Activated CD8-positive, alpha-beta T cell treated with anti-CD3 and anti-CD28 coated beads, Interleukin-2, amount 10 ng/mL, durations not matched to agents 7 days and 5 days (primary cell): ENCODE measurements at regions not wholly inside any gene's neighbourhood (a gene's known extent, or its start where the extent isn't known, plus 50 kb on each side); places are given as distances from the start of the nearest gene placed in this dataset.

Experiments
- ATAC-seq: fragments of 150-1000 bp; cut with Tn5 transposase; one replicate; pipeline ENCODE4 v1.10.0; 2021; ENCODE audit warnings: moderate library complexity
- CTCF ChIA-PET: fragments of 350-600 bp; sonication (Branson Sonifier 250); formaldehyde crosslinking; loops from one replicate; lab custom pipeline; 2021; ENCODE audit warnings: antibody characterized with exemption; lab: Charles Lee
- POLR2A ChIA-PET: fragments of 350-600 bp; sonication (Branson Sonifier 250); formaldehyde crosslinking; loops from one replicate; lab custom pipeline; 2021; ENCODE audit warnings: antibody characterized with exemption; lab: Charles Lee
- DNase-seq: peaks from one replicate; pipeline ENCODE4 v3.0.0-alpha.2; 2020
- H3K27ac Mint-ChIP-seq: one replicate; pipeline ENCODE4 v1.8.0; 2021; ENCODE audit warnings: mild to moderate bottlenecking, mixed read lengths
- H3K27me3 Mint-ChIP-seq: one replicate; pipeline ENCODE4 v1.8.0; 2021; ENCODE audit warnings: low read depth, mixed read lengths
- H3K36me3 Mint-ChIP-seq: one replicate; pipeline ENCODE4 v1.8.0; 2021; ENCODE audit warnings: low read depth, mixed read lengths
- H3K4me1 Mint-ChIP-seq: one replicate; pipeline ENCODE4 v1.8.0; 2021; ENCODE audit warnings: low read depth, mixed read lengths
- H3K4me3 Mint-ChIP-seq: one replicate; pipeline ENCODE4 v1.8.0; 2021; ENCODE audit warnings: mild to moderate bottlenecking, mixed read lengths
- H3K9me3 Mint-ChIP-seq: one replicate; pipeline ENCODE4 v1.8.0; 2022; ENCODE audit warnings: mixed read lengths; ENCODE audit not compliant: insufficient read depth

GRCh38 chr12:62098132-62098531 lies 162.1 kb upstream of the USP15 start:
- ATAC-seq (no peak), DNase-seq (no peak)
- Mint-ChIP-seq H3K36me3 (no peaks in the 10 kb centered on the region), H3K27me3 (no peaks in the 10 kb centered on the region), H3K9me3 (no peaks in the 10 kb centered on the region), H3K4me3 (no peak overlapping the region), H3K27ac (no peak overlapping the region), H3K4me1 (no peaks in the 10 kb centered on the region)
- POLR2A ChIA-PET: no interaction called here
- CTCF ChIA-PET: no interaction called here

GRCh38 chr12:62103748-62104147 lies 156.5 kb upstream of the USP15 start:
- H3K27ac Mint-ChIP-seq: no peak overlapping the region
- H3K27me3 Mint-ChIP-seq: peaks cover 4% of the 10 kb centered on the region
- DNase-seq (no peak), ATAC-seq (no peak)
- ChIA-PET CTCF (no interaction called here), POLR2A (no interaction called here)
- no peak overlapping the region for H3K4me3 Mint-ChIP-seq
- no peaks in the 10 kb centered on the region for H3K9me3 Mint-ChIP-seq
- H3K4me1 Mint-ChIP-seq: no peaks in the 10 kb centered on the region
- no peaks in the 10 kb centered on the region for H3K36me3 Mint-ChIP-seq

GRCh38 chr12:62106547-62107185 lies 153.5 kb upstream of the USP15 start:
- Mint-ChIP-seq H3K27ac (no peak overlapping the region), H3K9me3 (no peaks in the 10 kb centered on the region), H3K4me1 (no peaks in the 10 kb centered on the region), H3K27me3 (peaks cover 7% of the 10 kb centered on the region), H3K36me3 (no peaks in the 10 kb centered on the region), H3K4me3 (no peak overlapping the region)
- ChIA-PET CTCF (interaction anchor here (0.6 kb wide), 1 partner anchor 15 kb away, joined by 3 read pairs; no protein-coding TSS in a partner anchor), POLR2A (no interaction called here)
- DNase-seq: no peak
- no peak for ATAC-seq

GRCh38 chr12:62113366-62114011 lies 146.7 kb upstream of the USP15 start:
- CTCF ChIA-PET: interaction anchor here (1.2 kb wide), 1 partner anchor 11 kb away, joined by 5 read pairs; no protein-coding TSS in a partner anchor

GRCh38 chr12:62116986-62117385 lies 143.2 kb upstream of the USP15 start:
- Mint-ChIP-seq H3K27me3 (peaks cover 11% of the 10 kb centered on the region), H3K36me3 (no peaks in the 10 kb centered on the region), H3K9me3 (no peaks in the 10 kb centered on the region), H3K4me1 (no peaks in the 10 kb centered on the region), H3K4me3 (no peak overlapping the region), H3K27ac (no peak overlapping the region)
- no peak for DNase-seq
- ChIA-PET POLR2A (no interaction called here), CTCF (no interaction called here)
- no peak for ATAC-seq

More at GRCh38 chr12:62113366-62114011, 146.7 kb upstream of the USP15 start:
- Mint-ChIP-seq H3K27me3 (peaks cover 10% of the 10 kb centered on the region), H3K36me3 (no peaks in the 10 kb centered on the region), H3K4me3 (no peak overlapping the region), H3K9me3 (no peaks in the 10 kb centered on the region), H3K4me1 (no peaks in the 10 kb centered on the region), H3K27ac (no peak overlapping the region)
- DNase-seq: no peak
- ATAC-seq: no peak
- POLR2A ChIA-PET: no interaction called here

- CTCF ChIA-PET: interaction anchor here (0.7 to 1.1 kb wide), 9 partner anchors 10 to 131 kb away, joined by 3 to 5 read pairs (median 3); no protein-coding TSS in a partner anchor
- ATAC-seq (peak; percentile 76), DNase-seq (peak; percentile 51)
- no peak overlapping the region for H3K27ac Mint-ChIP-seq
- peaks cover 10% of the 10 kb centered on the region for H3K27me3 Mint-ChIP-seq
- no peaks in the 10 kb centered on the region for H3K36me3 Mint-ChIP-seq
- POLR2A ChIA-PET: no interaction called here
- H3K4me3 Mint-ChIP-seq: no peak overlapping the region
- no peaks in the 10 kb centered on the region for H3K9me3 Mint-ChIP-seq
- no peaks in the 10 kb centered on the region for H3K4me1 Mint-ChIP-seq
Measured at GRCh38 chr12:62123721-62124203, 136.4 kb upstream of the USP15 start.

- CTCF ChIA-PET: no interaction called here
- POLR2A ChIA-PET: no interaction called here
- DNase-seq: no peak
- Mint-ChIP-seq H3K9me3 (no peaks in the 10 kb centered on the region), H3K4me3 (no peak overlapping the region), H3K4me1 (no peaks in the 10 kb centered on the region), H3K27ac (no peak overlapping the region), H3K27me3 (peaks cover 8% of the 10 kb centered on the region), H3K36me3 (no peaks in the 10 kb centered on the region)
- ATAC-seq: no peak
Measured at GRCh38 chr12:62127516-62127915, 132.7 kb upstream of the USP15 start.

- Mint-ChIP-seq H3K9me3 (no peaks in the 10 kb centered on the region), H3K27me3 (peaks cover 8% of the 10 kb centered on the region), H3K4me3 (no peak overlapping the region), H3K36me3 (no peaks in the 10 kb centered on the region), H3K4me1 (no peaks in the 10 kb centered on the region), H3K27ac (no peak overlapping the region)
- CTCF ChIA-PET: no interaction called here
- DNase-seq (no peak), ATAC-seq (no peak)
- POLR2A ChIA-PET: no interaction called here
Measured at GRCh38 chr12:62128175-62128975, 131.8 kb upstream of the USP15 start.

- H3K9me3 Mint-ChIP-seq: no peaks in the 10 kb centered on the region
- no peak overlapping the region for H3K4me3 Mint-ChIP-seq
- peaks cover 4% of the 10 kb centered on the region for H3K27me3 Mint-ChIP-seq
- POLR2A ChIA-PET: no interaction called here
- ATAC-seq: no peak
- H3K27ac Mint-ChIP-seq: no peak overlapping the region
- H3K36me3 Mint-ChIP-seq: no peaks in the 10 kb centered on the region
- DNase-seq: no peak
- H3K4me1 Mint-ChIP-seq: no peaks in the 10 kb centered on the region
- CTCF ChIA-PET: no interaction called here
Measured at GRCh38 chr12:62129291-62129690, 130.9 kb upstream of the USP15 start.

- no peak for ATAC-seq
- Mint-ChIP-seq H3K36me3 (no peaks in the 10 kb centered on the region), H3K9me3 (no peaks in the 10 kb centered on the region), H3K27me3 (peaks cover 4% of the 10 kb centered on the region), H3K27ac (no peak overlapping the region), H3K4me3 (no peak overlapping the region), H3K4me1 (no peaks in the 10 kb centered on the region)
- DNase-seq: no peak
- ChIA-PET POLR2A (interaction anchor here (0.6 kb wide), 1 partner anchor 185 kb away, joined by 3 read pairs; no protein-coding TSS in a partner anchor), CTCF (no interaction called here)
Measured at GRCh38 chr12:62130402-62130801, 129.8 kb upstream of the USP15 start.

GRCh38 chr12:62130834-62131552 lies 129.2 kb upstream of the USP15 start:
- ChIA-PET POLR2A (interaction anchor here (0.6 kb wide), 1 partner anchor 185 kb away, joined by 3 read pairs; no protein-coding TSS in a partner anchor), CTCF (interaction anchor here (1.0 kb wide), 1 partner anchor 62 kb away, joined by 3 read pairs; no protein-coding TSS in a partner anchor)
- Mint-ChIP-seq H3K27me3 (peaks cover 7% of the 10 kb centered on the region), H3K4me3 (no peak overlapping the region), H3K4me1 (no peaks in the 10 kb centered on the region), H3K27ac (no peak overlapping the region), H3K9me3 (no peaks in the 10 kb centered on the region), H3K36me3 (no peaks in the 10 kb centered on the region)
- no peak for DNase-seq
- ATAC-seq: no peak
